RPMI8226 (cell line): ENCODE measurements at regions not wholly inside any gene's neighbourhood (a gene's known extent, or its start where the extent isn't known, plus 50 kb on each side); places are given as distances from the start of the nearest gene placed in this dataset.

ENCODE experiments used
- DNase-seq: peaks from one replicate; pipeline ENCODE4 v3.0.0-alpha.2; 2015

DNA sequence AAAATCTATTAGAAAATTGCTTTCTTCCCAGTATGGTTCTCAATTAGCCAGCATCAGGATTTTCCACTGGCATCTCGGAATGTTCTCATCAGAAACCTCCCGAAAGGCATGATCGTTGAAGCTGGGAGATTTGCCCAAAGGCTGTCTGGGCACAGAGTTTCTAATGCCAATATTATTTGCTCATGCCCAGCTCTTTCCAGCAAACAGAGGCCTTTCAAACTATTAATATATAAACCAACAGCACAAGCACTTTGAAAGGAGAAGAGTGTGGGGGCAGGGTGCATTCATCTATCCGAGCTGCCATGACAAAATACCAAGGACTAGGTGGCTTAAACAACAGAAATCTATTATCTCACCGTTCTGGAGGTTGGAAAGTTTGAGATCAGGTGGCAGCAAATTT lies 88.3 kb upstream of the MSX1 start:
- DNase-seq, result no peak

DNA sequence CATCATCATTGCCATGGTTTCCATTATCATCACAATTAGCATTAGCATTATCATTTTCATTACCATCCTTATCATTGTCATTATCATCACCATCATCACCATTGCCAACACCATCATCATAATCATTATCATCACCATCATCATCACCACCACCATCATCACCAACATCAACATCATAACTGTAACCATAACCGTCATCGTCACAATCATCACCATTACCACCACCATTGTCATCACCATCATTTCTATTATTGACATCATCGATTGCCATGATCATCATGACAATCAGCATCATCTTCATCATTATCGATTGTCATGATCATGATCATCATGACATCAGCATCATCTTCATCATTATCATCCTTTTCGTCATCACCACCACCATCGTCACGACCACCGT lies 88.9 kb upstream of the MSX1 start:
- DNase-seq, result no peak

- no peak for DNase-seq
Observed at GRCh38 chr4:4766564-4766963, 92.9 kb upstream of the MSX1 start.

- no peak for DNase-seq
Observed at GRCh38 chr4:4765811-4766210, 93.7 kb upstream of the MSX1 start.

DNA sequence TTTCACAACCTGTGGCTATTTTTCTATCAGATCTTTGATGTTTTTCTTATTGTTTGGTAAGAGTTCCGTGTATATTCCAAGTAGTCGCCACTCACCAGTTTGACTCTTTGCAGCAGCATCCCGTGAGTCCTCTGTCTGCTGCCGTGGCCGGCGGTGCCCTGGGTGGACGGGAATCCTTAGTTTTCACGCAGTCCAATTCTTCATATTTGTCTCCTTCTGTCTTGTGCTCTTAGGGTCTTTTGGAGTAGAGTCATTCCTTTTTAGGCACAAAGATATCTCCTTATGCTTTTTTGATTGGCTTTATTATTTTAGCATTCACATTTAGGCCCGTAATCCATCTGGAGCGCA lies 94.9 kb upstream of the MSX1 start:
- no peak for DNase-seq

- no peak for DNase-seq
Observed at GRCh38 chr4:4763822-4764557, 95.5 kb upstream of the MSX1 start.

- DNase-seq, result no peak
Observed at GRCh38 chr4:4762909-4763821, 96.3 kb upstream of the MSX1 start.

- DNase-seq, result no peak
Observed at GRCh38 chr4:4762300-4762699, 97.2 kb upstream of the MSX1 start.

DNA sequence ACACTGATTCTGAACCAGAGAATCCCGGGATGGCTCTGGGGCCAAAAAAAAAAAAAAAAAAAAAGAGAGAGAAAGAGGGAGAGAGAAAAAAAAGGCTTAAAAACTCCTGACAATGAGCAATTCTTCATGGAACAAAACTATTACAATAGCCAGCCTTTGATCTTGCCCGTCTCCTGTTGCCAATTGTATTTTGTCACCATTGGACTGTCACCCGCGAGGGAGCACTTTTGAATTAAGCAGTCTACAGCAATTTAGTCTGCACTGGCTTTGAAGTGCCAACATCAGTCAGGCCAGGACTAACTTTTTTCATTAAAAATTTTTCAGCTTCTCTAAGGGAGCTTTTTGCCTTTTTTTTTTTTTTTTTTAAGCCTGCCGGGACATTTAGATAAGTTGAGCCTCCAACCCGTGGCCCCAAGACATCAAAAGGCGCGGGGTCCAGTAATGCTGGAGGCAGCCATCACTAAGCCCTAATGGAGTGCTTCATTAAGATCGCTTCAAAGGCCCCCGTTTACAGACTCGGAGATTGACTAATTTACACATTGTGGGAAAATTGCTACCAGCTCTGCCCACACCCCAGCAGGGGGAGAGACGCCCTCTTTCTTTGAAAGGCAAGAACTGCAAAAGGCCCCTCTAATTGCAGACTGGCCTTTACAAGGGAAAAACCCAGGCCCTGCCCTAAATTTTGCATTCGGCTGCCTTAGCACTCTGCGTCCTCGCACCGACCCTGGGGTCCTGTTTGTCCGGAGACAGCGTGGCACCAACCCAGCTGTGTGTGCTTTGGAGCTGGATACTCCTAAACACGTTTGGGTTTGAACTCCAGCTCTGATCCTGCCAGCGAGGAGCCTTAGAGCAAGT lies 98.1 kb upstream of the MSX1 start:
- no peak for DNase-seq

- no peak for DNase-seq
Observed at GRCh38 chr4:4759883-4760282, 99.6 kb upstream of the MSX1 start.

GRCh38 chr4:4759232-4759631 lies 100.2 kb upstream of the MSX1 start:
- DNase-seq, result no peak

- no peak for DNase-seq
Observed at GRCh38 chr4:4758681-4759080, 100.8 kb upstream of the MSX1 start.

DNA sequence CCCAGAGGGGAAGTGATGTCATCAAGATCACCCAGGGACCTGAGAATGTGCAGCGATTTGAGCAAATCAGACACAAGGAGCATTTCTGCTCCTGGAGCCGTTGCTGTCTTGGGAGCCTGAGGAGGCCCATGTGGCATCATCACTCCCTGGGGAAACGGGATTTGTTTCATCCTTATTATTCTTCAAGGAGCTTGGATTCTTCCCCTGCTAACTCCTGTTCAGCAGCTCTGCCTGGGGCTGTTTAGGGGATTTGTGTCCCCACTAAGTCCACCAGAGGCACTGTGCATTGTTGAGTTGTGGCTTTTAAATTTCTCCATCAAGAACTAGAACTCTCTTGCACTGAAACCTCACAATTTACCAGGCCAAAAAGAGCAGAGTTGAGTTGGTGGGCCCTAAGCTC lies 104.2 kb upstream of the MSX1 start:
- DNase-seq, result no peak

DNA sequence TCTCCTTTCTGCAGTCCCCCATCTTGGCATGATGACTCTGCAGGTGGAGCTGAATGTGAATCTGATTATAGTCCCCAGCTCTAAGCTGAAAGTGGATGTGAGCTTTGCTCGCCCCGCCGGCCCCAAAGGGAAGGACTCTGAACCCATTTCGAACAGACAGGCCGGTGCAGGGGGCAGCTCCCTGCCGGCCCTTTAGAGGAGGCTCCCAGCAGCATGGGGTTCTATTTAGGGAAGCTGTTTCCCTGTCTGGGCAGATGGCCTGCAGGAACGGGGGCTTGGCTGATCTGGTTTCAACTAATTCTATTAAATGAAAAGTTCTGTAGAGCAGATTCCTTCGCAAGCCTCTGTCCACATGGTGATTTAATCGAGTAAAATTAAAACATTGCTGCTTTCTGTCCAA lies 104.8 kb upstream of the MSX1 start:
- no peak for DNase-seq

- no peak for DNase-seq
Observed at GRCh38 chr4:4753643-4754042, 105.8 kb upstream of the MSX1 start.

GRCh38 chr4:4752576-4753401 lies 106.7 kb upstream of the MSX1 start:
- DNase-seq, result no peak

DNA sequence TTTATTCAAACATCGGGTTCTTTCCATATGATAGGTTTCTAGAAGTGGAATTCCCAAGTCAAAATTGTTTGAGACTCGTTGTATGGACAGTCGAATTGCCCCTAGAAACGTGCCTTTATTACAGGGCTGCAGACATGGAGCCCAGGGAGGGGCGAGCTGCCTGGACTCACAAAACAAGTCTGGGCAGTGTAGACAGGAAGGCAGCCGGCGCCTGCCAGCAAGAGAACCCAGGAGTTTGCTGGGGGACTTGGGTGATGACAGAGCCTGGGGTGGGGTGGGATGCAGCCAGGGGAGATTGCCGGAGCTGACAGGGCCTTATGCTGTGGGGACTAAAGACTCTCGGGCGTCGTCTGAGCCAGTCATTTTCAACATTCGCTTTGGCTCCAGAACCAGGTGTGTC lies 107.4 kb upstream of the MSX1 start:
- DNase-seq, result no peak

GRCh38 chr4:4750187-4750586 lies 109.3 kb upstream of the MSX1 start:
- no peak for DNase-seq

DNA sequence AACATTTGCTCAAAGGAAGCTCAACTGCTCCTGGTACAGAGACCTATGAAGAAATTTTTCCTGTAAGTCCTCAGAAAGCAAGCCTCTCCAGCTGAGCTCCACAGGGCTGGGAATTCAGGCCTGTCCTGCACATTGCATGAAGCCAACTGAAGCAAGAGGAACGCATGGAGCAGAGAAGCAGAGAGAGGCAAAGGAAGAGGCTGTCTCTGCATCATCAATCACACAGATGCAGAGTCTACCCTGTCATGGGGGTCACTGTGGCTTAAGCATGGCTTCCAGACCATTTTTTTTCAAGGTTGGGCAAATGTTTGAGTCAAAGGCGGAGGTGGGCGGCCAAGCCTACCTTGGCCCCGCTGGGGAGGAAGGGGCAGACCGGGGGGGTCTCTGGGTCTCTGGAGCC lies 110.3 kb upstream of the MSX1 start:
- DNase-seq, result no peak

GRCh38 chr4:4746444-4746843 lies 113.0 kb upstream of the MSX1 start:
- no peak for DNase-seq

DNA sequence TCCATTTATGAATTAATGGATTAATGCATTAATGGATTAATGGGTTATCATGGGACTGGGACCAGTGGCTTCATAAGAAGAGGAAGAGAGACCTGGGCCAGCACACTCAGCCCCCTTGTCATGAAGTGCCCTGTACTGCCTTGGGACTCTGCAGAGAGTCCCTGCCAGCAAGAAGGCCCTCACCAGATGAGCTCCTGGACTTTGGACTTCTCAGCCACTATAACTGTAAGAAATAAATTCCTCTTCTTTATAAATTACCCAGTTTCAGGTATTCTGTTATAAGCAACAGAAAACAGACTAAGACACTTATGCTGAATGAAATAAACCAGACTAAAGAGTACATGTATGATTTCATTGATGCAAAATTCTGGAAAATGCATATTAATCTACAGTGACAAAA lies 119.4 kb upstream of the MSX1 start:
- DNase-seq, result no peak

GRCh38 chr4:4735870-4736269 lies 123.6 kb upstream of the MSX1 start:
- no peak for DNase-seq
